Activated CD8-positive, alpha-beta memory T cell treated with anti-CD3 and anti-CD28 coated beads for 4 hours (primary cell): ENCODE measurements at regions not wholly inside any gene's neighbourhood (a gene's known extent, or its start where the extent isn't known, plus 50 kb on each side); places are given as distances from the start of the nearest gene placed in this dataset.
"Not testable (repeated sequence)": the region's sequence is repeated elsewhere in the genome, so short reads cannot be mapped to it uniquely, and the experiment has no call there.

Source experiments
- DNase-seq, 2 donors: peaks; one replicate each; pipeline ENCODE4 v3.0.0-alpha.2; 2020; ENCODE audit warnings: low read depth in 2 of 2

DNA sequence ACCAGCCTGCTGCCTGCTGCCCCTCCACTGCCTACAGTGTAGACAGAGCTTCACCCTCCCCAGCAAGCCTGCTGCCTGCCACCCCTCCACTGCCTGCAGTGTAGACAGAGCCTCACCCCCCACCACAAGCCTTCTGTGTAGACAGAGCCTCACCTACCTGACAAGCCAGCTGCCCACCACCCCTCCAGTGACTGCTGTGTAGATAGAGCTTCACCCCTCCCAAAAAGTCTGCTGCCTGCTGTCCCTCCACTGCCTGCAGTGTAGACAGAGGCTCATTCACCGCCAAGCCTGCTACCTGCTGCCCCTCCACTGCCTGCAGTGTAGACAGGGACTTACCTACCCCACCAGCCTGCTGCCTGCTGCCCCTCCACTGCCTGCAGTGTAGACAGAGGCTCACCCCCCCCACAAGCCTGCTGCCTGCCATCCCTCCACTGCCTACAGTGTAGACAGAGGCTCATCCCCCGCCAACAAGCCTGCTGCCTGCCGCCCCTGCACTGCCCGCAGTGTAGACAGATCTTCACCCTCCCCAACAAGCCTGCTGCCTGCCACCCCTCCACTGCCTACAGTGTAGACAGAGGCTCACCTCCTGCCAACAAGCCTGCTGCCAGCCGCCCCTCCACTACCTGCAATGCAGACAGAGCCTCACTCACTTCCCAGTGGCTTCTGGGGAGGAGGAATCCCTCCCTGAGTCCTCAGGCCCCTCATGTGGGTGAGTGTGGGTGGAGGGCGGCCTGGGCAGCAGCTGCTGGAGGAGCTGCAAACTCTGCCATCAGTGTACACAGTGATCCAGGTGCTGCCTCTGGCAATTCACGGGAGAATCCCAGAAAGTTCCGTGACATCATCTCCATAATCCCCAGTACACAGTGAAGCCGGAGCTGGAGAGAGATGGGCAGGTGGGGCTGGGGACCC lies 140.9 kb downstream of the DLL1 start:
- no peak for DNase-seq

DNA sequence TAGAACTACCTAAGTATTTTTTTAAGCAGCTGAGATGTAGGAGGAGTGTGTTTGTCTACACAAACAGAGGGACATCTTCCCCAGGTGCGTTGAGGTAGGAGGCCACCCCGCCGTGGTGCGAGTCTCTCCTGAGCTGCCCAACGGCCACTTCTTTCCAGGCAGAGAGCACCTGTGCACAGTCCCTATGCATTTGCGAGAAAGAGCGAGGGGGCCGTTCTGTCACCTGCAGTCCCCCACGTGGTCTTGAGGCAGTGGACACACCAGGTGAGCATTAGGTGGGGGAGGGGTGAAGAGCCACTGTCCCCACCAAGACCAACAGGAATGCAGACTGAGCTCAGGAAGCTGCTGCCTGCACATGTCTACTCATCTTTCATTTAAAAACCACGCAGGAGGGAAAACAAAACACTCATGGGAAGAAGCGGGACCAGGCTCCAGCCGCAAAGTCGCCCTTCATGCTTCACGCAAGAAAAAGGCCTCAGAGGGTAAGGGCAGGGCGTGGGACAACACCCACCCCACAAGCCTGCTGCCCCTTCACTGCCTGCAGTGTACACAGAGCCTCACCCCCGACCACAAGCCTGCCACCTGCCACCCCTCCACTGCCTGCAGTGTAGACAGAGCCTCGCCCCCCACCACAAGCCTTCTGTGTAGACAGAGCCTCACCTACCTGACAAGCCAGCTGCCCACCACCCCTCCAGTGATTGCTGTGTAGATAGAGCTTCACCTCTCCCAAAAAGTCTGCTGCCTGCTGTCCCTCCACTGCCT lies 142.0 kb downstream of the DLL1 start:
- no peak for DNase-seq

DNA sequence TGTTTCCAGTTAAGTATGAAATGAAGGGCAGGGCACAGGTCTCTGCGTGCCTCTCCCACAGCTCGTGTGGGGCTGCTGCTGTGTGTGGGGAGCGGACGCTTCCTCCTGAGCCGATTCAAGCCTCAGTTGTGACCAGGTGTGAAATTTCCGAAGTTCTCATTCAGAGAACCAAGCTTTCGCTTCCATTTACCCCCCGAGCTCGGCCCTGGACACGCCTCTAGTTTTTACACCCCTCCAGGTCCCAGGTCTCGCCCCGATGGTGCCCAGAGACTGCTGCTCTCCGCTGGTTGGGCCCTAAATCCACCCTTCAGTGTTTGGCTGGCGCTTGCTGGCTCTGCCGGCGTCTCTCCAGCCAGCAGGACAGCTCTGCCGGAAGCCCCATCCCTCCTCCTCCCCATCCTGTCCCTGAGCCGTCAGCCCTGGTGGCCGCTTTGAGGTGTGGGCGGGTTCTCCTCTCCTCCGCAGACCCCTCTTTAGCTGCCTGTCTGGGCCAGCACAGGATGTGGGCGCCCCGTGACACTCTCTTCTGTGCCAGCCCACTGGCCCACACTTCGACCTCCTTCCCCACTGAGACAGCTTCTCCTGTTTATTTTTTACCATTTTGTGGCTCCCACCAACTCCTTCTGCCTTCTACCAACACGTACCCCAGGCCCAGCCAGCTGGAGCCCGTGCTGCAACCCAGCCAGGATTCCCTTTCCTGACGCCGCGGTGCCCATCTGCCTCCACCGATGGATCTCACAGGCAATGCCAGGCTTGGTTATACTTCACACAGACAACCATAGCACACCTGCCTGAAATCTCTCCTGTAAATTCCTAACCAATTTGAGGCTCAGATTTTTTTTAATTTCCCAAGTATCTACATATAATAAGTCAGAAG lies 142.8 kb downstream of the DLL1 start:
- peak; percentile 38 to 47 for DNase-seq

DNA sequence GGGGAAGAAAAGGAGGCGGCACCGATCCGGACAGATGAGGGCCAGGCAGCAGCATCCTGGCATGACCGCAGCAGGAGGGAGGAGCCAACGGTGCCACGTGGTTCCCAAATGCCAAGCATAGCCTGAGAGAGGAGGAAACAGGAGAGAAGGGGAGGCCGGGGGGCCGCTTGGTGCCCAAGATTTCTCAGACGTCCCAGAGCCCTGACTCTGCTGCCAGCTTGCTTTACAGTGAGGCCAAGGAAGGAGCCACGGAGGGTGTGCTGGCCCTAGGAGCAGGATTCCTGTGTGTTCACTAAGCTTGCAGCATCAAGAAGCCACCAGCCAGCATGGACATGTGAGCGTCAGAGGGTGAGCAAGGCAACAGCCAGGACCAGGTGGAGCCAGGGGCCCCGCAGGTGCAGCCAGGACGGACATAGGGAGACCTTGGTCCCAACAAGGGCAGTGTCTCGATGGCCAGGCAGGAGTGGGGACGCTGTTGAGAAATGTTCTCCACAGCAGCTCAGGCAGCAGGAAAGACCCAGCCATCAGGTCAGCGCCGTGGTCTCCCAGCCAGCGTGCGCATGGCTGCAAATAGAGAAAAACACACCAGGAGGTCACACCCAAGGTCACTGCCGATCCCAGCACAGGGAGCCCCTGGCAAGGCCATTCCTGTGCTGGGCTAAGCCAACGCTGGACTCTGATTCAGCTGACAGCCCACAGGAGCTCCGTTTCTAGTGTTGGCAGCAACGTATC lies 143.7 kb downstream of the DLL1 start:
- no peak for DNase-seq

DNA sequence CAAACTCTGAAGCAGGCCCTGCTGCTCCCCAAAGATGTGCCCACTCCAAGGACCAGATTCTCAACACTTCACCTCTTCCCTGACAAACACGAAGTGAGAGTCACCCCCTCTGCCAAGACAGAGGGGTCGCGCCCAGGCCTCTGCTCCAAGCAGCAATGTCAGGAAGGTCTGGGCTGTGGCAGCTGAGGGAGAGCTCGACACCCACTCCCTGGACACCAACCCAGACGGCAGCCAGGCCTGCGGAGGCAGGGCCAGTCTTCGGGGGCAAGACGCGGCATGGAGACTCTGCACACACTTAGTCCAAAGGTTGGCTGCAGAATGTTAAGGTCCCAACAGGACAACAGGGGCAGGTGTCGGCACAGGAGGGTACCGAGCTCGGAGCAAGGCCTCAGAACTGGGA lies 144.2 kb downstream of the DLL1 start:
- no peak for DNase-seq

DNA sequence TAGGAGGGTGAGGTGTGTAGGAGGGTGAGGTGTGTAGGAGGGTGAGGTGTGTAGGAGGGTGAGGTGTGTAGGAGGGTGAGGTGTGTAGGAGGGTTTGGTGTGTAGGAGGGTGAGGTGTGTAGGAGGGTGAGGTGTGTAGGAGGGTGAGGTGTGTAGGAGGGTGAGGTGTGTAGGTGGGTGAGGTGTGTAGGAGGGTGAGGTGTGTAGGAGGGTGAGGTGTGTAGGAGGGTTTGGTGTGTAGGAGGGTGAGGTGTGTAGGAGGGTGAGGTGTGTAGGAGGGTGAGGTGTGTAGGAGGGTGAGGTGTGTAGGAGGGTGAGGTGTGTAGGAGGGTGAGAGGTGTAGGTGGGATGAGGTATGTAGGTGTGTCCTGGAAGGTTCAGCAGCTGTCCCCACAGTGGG lies 144.7 kb downstream of the DLL1 start:
- not testable (repeated sequence) for DNase-seq

DNA sequence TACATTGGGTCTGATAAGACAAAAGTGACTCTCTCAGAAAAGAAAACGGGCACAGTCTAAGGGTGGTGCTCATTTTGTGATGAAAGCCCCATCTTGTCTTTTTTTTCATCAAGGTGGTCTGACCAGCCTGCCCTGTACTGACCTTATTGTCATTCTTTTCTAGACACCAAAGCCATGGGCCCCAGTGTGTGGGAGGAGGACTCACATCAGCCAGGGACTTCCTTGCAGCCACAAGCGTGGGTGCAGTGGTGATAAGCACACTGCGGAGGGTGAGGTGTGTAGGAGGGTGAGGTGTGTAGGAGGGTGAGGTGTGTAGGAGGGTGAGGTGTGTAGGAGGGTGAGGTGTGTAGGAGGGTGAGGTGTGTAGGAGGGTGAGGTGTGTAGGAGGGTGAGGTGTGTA lies 145.2 kb downstream of the DLL1 start:
- DNase-seq: not testable (repeated sequence)

DNA sequence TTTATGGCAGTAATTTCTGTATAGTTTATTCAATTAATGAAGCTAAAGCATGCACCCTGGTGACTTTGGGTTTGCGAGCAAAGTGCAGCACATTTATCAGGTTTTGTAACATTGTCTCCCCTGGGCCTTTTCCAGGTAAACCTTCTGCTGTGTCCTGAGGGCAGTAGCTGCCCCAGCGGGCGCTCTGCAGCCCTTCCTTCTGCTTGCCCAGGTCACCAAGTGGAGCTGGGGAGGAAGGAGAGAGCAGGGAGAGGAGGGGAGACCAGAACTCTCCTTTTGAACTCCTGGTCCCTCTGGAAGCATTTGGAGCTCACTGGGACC lies 145.6 kb downstream of the DLL1 start:
- DNase-seq: no peak

DNA sequence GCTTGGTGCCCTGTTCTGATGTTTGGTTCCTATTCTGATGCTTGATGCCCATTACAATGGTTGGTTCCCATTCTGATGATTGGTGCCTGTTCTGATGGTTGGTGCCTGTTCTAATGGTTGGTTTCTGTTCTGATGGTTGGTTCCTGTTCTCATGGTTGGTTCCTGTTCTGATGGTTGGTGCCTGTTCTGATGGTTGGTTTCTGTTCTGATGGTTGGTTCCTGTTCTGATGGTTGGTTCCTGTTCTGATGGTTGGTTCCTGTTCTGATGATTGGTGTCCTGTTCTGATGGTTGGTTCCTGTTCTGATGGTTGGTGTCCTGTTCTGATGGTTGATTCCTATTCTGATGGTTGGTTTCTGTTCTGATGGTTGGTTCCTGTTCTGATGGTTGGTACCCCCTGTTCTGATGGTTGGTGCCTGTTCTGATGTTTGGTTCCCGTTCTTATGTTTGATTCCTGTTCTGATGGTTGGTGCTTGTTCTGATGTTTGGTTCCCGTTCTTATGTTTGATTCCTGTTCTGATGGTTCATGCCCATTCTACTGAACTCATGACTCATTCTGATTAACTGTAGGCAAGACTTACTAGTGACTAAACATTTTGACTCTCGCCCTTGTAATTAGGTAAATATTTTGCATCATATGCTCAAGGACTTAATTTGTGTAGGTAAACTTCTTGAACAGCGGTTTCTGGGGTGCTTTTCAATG lies 146.2 kb downstream of the DLL1 start:
- no peak for DNase-seq

DNA sequence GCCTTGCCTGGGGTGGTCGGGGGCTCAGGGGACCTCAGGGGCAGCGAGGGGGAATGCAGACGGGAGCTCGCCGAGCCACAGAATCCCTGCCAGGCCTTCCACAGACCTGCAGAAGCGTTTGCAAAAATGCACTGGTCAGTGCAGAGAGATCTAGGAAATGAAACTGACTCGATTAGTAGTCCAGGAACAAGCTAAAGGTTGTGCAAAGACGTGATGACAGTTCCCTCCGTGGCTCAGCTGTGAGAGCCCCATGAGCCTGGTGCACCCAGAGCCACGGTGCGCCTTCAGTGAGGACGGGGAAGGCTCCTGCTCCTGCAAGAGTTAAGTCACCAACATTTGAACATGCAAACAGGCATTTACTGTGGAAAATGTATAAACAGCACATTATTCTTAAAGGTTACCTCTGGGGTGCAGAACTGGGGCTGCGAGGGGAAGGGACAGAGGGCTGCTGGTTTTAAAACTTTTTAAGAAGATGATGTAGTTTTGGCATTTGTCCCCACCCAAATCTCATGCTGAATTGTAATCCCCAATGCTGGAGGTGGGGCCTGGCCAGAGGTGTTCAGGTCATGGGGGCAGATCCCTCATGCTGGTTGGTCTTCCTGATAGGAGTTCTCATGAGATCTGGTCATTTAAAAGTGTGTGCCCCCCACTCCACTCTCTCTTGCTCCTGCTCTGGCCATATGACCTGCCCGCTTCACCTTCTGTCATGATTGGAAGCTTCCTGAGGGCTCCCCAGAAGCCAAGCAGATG lies 147.3 kb downstream of the DLL1 start:
- DNase-seq: no peak

DNA sequence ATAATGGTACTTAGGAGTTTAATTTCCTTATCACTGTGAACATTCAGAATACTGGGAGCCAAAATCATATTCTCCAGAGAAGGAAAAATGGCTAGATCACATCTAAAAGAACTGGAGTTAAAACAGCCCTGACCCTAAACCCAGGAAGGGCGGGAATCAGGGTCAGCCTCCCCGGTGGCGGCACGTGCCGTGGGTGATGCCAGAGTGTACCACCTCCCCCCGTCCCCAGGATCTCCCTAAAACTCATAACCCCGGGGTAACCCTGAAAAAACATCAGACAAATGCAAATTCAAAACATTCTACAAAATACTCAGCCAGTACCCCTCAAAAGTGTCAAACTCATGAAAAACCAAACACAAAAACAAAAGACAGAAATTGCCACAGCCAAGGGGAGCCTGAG lies 148.3 kb downstream of the DLL1 start:
- DNase-seq: no peak

DNA sequence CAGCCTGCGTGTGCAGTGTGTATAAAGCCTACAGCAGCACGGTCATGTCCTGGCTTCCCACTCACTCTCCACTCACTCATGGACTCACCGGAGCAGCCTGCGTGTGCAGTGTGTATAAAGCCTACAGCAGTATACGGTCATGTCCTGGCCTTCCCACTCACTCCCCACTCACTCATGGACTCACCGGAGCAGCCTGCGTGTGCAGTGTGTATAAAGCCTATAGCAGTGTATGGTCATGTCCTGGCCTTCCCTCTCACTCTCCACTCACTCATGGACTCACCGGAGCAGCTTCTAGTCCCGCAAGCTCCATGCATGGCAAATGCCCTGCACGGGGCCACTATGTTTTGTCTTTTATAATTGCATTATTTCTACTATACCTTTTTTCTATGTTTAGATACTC lies 149.8 kb downstream of the DLL1 start:
- not testable (repeated sequence) for DNase-seq

DNA sequence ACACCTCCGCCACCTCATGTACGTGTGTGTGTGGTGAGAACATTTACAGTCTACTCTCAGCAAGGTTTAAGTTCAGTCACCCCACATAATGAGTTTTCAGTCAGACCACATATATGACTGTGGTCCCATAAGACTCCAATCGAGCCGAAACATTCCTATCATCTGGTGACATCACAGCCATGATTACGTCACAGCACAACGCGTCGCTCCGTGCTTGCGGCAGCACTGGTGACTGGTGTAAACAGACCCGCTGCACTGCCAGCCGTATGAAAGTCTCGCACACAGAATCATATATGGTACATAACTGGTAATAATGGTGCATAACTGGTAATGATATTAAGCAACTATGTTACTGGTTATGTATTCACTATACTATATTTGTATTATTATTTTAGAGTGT lies 150.7 kb downstream of the DLL1 start:
- DNase-seq: no peak

DNA sequence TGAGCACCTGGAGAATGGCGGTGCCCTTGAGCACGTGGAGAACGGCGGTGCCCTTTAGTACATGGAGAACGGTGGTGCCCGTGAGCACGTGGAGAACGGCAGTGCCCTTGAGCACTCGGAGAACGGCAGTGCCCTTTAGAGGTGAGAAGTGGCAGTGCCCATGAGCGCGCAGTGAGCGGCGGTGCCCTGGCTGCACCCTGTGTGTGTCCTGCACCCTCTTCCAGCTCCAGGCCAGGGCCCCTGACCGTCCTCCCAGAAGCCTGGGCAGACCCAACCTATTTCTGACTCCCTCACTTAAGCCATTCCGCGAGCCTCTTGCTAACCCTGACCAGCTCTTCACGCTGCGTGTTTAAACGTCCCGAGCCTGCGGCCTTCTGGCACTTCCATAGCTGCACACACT lies 151.3 kb downstream of the DLL1 start:
- DNase-seq: no peak

DNA sequence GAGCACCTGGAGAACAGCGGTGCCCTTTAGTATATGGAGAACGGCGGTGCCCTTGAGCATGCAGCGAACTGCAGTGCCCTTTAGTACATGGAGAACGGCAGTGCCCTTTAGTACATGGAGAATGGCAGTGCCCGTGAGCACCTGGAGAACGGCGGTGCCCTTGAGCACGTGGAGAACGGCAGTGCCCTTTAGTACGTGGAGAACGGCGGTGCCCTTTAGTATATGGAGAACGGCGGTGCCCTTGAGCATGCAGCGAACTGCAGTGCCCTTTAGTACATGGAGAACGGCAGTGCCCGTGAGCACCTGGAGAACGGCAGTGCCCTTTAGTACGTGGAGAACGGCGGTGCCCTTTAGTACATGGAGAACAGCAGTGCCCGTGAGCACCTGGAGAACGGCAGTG lies 151.8 kb downstream of the DLL1 start:
- DNase-seq: not testable (repeated sequence)

DNA sequence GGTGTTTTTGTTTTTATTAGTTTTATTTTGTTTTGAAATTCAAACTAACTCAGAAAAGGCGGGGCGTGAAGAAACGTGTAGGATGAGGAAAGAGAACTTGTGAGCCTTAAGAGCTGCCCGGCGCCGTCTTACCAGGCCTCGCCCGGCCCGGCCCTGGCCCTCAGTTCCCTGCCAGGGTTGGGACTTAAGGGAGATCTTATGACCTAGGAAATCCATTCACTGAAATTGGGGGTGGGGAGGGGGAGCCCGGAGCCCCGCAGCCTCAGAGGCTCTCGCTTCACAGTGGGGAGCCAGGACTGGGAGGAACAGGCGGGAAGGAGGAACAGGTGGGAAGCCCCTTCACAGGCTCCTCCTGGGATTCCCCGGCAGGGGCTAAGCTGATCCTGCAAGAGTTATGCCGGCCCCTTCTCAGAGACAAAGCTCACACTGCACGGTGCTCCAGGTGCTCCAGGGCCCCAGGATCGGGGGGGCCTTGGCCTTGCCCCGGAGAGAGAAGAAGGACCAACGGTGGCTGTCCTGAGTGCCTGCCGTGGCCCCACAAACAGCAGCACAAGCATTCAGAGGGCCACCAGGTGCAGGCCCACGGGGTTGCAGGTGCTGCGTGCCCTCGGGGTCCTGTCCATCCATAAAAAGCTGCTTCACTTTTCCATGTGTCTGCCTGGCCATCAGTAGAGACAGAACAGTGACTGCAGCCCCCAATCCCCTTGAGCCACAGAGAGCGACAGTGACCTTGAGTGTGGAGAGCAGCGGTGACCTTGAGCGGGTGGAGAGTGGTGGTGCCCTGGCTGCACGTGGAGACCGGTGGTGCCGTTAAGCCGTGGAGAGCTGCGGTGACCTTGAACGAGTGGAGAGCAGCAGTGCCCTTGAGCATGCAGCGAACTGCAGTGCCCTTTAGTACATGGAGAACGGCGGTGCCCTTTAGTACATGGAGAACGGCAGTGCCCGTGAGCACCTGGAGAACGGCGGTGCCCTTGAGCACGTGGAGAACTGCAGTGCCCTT lies 152.7 kb downstream of the DLL1 start:
- no peak for DNase-seq

DNA sequence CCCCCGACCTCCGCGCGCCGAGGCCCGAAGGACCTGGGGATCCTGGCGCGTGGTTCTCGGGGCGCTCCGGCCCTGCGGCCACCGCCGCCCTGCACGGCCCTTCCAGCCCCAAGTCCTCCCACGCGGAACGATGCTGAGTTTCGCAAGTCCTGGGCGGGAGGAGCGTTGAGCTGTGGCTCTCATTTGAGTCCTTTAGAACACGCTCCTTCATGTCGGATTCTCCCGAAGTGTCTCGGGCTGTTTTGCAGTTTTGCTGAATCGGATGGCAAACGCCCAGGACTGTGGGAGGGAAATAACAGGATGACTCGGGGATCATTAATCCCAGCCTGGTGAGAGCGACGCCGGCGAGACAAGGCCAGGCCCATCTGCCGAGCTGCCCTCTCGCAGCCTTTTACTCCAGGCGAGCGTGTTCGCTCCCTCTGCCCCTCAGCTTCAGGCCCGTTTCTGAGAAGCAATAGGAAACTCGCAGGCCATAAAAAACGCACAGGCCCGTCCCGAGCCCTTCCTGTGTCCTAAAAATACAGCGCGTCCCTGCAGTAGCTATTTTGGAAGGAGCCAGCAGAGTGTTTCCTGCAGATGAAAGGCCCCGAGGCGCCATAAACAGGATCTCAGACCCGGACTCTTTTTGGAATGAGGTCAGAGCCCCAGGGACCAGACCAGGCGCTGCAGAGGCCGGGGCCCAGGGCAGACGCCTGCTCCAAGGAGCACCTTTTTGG lies 153.5 kb downstream of the DLL1 start:
- DNase-seq: no peak

DNA sequence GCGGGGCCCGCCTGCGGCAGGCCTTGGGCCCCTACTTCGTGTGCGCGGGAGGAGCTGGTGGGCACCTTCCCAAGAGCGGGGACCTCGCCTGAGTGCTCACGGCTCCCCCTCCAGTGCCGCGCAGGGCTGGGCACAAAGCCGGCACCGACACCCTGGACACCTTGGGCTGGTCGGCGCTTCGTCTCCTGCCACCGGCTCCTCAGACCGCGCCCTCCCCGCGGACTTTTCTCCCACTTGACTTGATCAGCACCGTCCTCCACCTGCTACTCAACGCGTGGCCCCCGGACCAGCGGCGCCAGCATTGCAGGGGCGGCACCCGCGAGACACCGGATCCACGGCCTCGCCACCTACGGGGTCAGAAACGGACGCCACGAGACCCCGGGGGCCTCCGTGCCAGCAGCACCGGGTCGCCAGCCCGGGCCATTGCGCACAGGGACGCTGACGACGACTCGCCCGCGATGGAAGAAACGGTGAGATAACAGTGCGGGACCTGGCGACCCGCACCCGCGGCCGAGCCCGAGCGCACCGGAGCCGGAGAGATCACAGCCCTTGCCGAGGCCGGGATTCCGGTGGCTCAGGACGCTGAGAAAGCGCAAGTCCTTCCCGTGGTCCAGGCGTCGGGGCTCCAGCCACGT lies 154.2 kb downstream of the DLL1 start:
- no peak for DNase-seq
